Neuron (in vitro differentiated cells): ENCODE measurements at regions not wholly inside any gene's neighbourhood (a gene's known extent, or its start where the extent isn't known, plus 50 kb on each side); places are given as distances from the start of the nearest gene placed in this dataset.

Source experiments
- H2AFZ ChIP-seq: one replicate; pipeline ENCODE4 v1.6.1; 2013; ENCODE audit warnings: low read depth, mild to moderate bottlenecking, inconsistent platforms, low read length, moderate library complexity
- H3K27me3 ChIP-seq: one replicate; pipeline ENCODE4 v1.6.1; 2013; ENCODE audit warnings: low read length; ENCODE audit not compliant: insufficient read depth
- H3K36me3 ChIP-seq: one replicate; pipeline ENCODE4 v1.6.1; 2013; ENCODE audit warnings: low read length; ENCODE audit not compliant: insufficient read depth
- H3K4me1 ChIP-seq: one replicate; pipeline ENCODE4 v1.6.1; 2013; ENCODE audit warnings: low read length; ENCODE audit not compliant: insufficient read depth
- H3K4me3 ChIP-seq: 2 replicates; pipeline ENCODE4 v1.5.1; 2013; ENCODE audit warnings: mild to moderate bottlenecking, low read length, moderate library complexity
- H3K9me3 ChIP-seq: one replicate; pipeline ENCODE4 v1.6.1; 2013; ENCODE audit warnings: low read length

DNA sequence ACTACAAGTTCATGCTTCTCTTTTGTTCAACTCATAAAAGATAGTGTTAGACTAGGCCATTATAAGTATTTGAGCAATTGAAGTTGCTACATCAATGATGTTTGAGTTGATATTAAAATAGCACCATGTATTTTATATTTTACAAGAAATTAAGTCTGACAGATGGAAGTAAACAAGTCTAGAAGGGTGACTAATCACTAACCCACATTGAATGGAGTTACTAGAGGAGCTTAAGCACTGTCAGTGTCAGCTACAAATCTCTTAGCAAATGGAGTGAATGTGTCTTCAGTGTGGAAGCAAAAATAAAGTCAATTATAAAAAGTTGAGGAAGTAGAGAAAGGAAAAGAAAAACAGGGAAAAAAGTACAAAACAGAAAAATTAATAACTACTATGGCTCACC, 592.5 kb downstream of the PCDH18 start:
- Histone ChIP-seq H2AFZ (no peak overlapping the region), H3K4me3 (no peak overlapping the region), H3K9me3 (no peaks in the 10 kb centered on the region), H3K27me3 (no peaks in the 10 kb centered on the region), H3K36me3 (no peaks in the 10 kb centered on the region), H3K4me1 (peaks cover 6% of the 10 kb centered on the region)

DNA sequence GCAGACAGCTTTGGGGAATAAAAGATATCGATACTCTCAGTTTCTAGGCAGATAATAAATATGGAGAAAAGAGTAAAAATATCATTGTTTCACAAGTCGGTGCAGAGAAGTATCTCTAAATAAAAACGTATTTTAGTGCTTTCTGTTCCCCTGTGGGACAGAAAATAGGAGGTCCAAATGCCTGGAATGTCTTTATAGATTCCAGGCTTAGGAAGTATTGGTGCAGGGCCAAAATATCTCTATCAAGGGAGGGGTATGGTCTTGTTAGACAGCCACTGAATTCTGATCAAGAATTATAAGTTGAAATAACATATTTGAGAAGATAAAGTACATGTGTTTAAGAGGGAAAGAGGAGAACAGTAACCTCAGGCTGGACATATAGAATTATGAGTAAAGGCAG, 596.4 kb downstream of the PCDH18 start:
- Histone ChIP-seq H3K4me3 (no peak overlapping the region), H3K9me3 (no peaks in the 10 kb centered on the region), H3K4me1 (peaks cover 6% of the 10 kb centered on the region)

DNA sequence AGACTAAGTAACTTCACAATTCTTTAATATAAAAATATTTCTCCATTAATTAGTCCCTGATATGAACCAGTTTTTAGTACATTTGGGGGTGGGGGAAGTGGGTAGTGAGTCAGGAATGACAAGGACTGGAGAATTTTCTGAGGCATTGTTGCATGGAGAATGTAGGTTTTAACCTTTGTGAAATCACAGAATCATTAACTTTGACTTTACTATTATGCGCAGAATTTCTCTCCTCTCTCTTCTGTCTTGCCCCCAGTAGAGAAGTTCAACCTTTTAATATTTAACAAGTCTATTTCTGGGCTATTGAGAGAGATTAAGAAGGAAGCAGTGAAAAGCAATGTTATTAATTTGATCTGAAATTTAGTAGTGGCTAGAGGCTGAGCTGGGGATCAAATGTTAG, 597.0 kb downstream of the PCDH18 start:
- Histone ChIP-seq H2AFZ (no peak overlapping the region), H3K27me3 (no peaks in the 10 kb centered on the region), H3K4me3 (no peak overlapping the region), H3K9me3 (no peaks in the 10 kb centered on the region), H3K36me3 (no peaks in the 10 kb centered on the region), H3K4me1 (peaks cover 6% of the 10 kb centered on the region)

More for the DNA sequence above, 596.4 kb downstream of the PCDH18 start:
- Histone ChIP-seq H3K27me3 (no peaks in the 10 kb centered on the region), H3K36me3 (no peaks in the 10 kb centered on the region), H2AFZ (no peak overlapping the region)

DNA sequence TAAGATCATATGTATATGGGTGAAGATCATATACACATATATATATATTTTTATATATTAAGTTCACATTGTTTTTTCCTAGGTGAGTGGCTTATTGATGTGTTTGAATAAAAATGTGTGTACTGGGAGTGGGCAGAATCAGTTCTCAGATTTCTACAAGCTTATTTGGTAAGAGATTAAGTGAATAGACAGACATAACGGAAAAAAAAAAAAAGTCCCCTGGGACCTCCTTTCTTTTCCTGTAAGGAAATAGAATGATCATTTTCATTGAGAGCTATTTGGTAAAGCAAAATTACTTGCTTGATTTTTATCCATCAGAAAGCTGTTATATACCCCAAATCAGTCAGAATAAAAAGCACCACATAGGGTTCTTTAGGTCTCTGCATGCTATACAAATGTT, 597.7 kb downstream of the PCDH18 start:
- Histone ChIP-seq H3K4me1 (peaks cover 6% of the 10 kb centered on the region), H3K27me3 (no peaks in the 10 kb centered on the region), H2AFZ (no peak overlapping the region), H3K36me3 (no peaks in the 10 kb centered on the region), H3K9me3 (no peaks in the 10 kb centered on the region), H3K4me3 (no peak overlapping the region)

DNA sequence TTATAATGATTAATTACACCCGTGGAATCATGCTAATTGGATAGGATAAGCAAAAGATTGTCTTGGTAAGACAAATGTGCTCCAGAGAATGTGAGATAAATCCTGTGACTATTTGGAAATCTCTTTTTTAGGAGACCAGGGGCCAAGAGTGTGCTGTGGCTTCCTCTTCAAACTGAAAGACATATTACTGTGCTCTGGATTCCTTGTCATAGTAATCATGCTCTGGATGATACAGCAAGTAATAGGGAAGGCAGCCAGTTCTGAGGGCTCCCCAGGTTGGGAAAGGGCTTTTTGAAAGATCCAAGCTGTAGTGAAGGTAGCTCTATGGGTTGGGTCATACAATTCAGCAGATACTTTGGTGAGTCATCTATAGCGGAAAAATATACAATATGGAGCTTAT, 600.5 kb downstream of the PCDH18 start:
- Histone ChIP-seq H3K27me3 (no peaks in the 10 kb centered on the region), H3K4me3 (no peak overlapping the region), H3K36me3 (no peaks in the 10 kb centered on the region), H3K9me3 (no peaks in the 10 kb centered on the region), H2AFZ (peak overlapping the region; percentile 30), H3K4me1 (peaks cover 6% of the 10 kb centered on the region)

DNA sequence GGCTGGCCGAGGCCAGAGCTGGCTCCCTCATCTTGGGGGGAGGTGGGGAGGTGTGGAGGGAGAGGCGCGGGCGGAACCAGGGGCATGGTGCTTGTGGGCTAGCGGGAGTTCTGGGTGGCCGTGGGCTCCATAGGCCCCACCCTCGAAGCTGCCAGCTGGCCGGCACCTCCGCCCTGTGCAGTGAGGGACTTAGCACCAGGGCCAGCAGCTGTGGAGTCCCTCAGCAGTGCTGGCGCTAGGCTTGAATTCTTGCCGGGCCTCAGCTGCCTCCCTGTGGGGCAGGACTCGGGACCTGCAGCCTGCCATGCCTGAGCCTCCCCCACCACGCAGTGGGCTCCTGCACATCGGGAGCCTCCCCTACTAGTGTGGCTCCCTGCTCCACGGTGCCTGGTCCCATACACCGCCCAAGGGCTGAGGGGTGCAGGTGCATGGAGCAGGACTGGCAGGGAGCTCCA, 603.3 kb downstream of the PCDH18 start:
- no peaks in the 10 kb centered on the region for H3K36me3 ChIP-seq
- H2AFZ ChIP-seq = no peak overlapping the region
- H3K4me3 ChIP-seq = no peak overlapping the region
- H3K4me1 ChIP-seq = no peaks in the 10 kb centered on the region
- no peaks in the 10 kb centered on the region for H3K9me3 ChIP-seq
- no peaks in the 10 kb centered on the region for H3K27me3 ChIP-seq

DNA sequence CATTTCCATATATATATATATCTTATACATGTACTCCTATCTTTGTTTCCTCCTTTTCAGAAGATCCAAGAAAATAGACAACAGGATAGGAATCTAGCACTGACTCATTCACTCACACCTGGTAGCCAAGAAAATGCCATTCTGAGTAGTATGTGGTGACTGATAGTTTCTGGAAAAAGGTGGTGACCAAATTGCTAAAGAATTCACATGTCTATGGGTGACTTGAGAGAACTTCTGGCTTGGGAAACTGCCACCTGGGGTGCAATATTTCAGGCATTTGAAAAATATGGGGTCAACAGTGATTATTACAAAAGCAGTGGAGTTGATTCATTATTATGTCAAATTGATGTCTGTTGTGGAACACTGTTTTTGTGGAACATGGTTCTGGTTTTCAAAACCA, 605.1 kb downstream of the PCDH18 start:
- Histone ChIP-seq H3K4me1 (no peaks in the 10 kb centered on the region), H3K9me3 (no peaks in the 10 kb centered on the region), H3K36me3 (no peaks in the 10 kb centered on the region), H2AFZ (no peak overlapping the region), H3K27me3 (no peaks in the 10 kb centered on the region), H3K4me3 (no peak overlapping the region)

DNA sequence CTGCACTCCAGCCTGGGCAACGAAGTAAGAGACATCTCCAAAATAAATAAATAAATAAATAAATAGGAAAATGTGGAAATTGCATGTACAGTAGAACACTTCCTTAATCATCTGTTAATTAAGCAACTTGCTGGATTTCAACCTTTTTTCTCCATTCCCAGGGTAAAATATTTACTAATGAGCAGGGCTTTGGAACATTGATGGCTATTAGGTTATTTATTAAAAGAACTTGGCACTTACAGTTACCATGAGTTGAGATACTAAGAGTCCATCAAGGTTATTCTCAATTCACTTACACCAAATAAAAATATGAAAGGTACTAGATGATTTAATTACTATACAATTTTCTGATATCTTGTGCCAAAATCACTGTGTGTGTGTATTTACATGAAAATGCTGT, 607.1 kb downstream of the PCDH18 start:
- Histone ChIP-seq H3K36me3 (no peaks in the 10 kb centered on the region), H3K4me3 (no peak overlapping the region), H3K27me3 (no peaks in the 10 kb centered on the region), H3K9me3 (no peaks in the 10 kb centered on the region), H3K4me1 (no peaks in the 10 kb centered on the region), H2AFZ (no peak overlapping the region)

DNA sequence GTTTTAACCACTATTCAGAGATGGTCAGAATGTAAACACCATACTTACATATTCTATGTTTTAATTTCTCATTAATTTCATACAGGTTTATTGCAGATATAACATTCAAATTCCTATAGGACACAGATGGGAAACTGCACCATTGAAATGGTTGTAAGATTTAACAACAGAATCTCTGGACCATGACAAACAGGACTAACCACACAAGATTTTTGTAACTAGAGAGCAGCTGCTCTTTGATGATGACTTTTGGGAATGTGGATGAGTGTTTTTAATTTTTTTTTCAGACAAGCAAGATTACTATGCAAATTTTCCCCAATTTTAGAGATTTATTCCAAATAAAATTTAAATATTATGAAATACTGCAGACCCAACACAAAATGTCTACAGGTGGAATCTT, 610.2 kb downstream of the PCDH18 start:
- H2AFZ ChIP-seq = no peak overlapping the region
- H3K27me3 ChIP-seq = no peaks in the 10 kb centered on the region
- no peaks in the 10 kb centered on the region for H3K4me1 ChIP-seq
- no peak overlapping the region for H3K4me3 ChIP-seq
- H3K36me3 ChIP-seq = no peaks in the 10 kb centered on the region
- peaks cover 9% of the 10 kb centered on the region for H3K9me3 ChIP-seq

DNA sequence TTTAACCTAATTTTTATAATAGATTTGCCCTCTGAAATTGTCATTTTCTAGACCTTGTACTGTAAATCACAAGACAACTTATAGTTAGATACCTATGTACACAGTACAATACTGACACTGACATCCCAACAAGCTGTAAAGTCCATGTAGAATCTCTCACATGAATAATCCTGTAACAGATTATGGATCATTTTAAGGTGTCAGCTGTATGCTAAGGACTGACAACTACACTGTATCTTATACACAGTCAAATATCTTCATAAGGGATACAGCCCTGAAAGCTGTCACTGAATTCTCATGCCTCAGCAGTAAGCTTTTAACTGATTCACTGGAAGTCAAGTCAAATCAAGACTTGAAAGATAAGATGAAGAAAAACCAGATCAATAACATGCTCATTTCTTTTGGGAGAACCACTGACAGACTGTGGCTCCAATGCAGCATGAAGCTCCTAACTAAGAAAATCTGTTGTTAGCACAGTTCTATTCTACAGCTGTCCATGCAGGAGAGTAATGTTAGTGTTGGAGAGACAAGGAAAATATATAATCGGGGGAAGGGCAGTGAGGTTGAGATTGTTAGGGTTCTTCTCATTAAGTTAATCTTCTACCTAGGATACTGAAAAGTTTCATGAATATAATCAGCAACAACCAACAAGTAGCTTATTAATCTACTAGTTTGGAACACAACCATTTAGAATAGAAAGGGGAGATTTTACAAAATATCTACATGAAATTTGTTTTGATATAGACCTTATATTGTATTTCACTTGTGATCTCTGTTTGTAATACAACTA, 612.0 kb downstream of the PCDH18 start:
- Histone ChIP-seq H2AFZ (no peak overlapping the region), H3K27me3 (no peaks in the 10 kb centered on the region), H3K36me3 (no peaks in the 10 kb centered on the region), H3K9me3 (peaks cover 9% of the 10 kb centered on the region), H3K4me1 (no peaks in the 10 kb centered on the region), H3K4me3 (no peak overlapping the region)

DNA sequence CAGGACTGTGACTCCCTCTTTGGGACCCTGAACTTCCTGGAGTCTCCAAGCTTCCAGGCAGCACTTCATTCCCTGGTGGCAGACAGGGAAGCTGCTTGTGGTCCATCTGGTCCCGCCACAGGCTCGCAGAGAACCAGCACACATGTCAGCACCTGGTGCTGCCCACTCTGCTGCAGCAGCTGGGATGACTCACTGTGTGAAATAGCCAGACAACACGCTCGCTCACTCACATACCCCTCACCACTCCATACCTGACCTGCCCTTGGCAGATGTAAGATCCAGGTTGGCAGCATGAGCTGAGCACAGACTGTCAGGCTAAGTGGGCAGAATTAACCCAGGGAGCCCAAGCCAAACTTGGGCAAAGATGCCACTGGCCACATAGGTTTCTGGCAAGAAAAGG, 613.5 kb downstream of the PCDH18 start:
- Histone ChIP-seq H3K36me3 (no peaks in the 10 kb centered on the region), H3K4me3 (no peak overlapping the region), H3K27me3 (no peaks in the 10 kb centered on the region), H3K4me1 (no peaks in the 10 kb centered on the region), H2AFZ (no peak overlapping the region), H3K9me3 (peaks cover 9% of the 10 kb centered on the region)

DNA sequence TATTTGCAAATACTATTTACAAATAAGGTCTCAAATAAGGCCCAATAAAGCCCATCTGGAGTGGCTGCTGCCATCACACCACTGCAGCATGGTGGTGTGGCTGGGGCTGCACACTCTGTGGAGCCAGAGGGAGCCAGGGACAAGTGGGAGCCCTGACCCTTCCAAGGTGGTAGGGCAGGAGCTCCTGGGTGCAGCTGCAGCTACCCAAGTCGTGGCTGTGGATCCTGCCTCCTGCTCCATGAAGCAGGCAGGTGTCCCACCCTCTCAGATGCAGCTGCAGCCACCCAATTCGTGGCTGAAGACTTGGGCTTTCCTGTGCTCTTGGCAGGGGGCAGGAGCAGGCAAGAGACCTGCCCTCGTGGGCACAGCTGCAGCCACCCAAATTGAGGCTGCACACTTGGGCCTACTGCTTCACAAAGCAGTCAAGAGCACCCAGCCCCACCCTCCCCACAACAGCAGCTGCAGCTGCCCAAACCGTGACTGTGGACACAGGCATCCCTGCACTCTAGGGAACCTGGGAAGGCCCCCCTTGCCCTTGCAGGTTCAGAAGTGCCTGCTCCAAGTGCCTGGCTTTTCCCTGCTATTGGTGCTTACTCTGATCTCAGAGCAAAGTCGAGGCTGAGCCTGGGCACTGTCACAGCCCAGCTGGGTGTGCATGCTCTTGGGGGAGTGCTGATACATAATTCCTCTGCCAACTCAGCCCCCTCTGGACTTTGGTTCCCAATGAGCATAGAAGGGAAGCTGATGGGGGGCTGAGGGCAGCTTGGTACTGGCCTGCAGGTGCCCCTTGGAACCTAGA, 614.8 kb downstream of the PCDH18 start:
- Histone ChIP-seq H3K9me3 (peaks cover 9% of the 10 kb centered on the region), H3K4me3 (no peak overlapping the region), H3K4me1 (no peaks in the 10 kb centered on the region), H3K36me3 (no peaks in the 10 kb centered on the region), H3K27me3 (no peaks in the 10 kb centered on the region), H2AFZ (no peak overlapping the region)

DNA sequence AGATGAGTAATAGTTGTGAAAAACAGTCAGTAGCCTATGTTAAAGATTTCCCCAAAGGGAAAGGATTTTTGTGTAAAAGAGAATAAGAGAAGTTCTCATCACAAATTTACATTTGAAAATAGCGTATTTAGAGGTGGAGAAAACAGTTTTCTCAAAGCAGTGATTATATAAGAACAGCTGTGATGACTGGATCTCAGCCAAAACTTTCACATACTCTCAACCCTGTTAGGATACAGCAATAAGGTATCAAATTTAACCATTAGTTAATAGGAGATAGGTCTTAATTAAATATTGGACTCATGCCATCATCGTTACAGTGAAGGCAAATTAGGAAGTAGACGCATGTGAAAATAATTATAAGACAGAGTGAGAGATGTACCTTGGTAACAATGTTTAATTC, 622.7 kb downstream of the PCDH18 start:
- Histone ChIP-seq H3K4me3 (no peak overlapping the region), H3K4me1 (peaks cover 8% of the 10 kb centered on the region), H2AFZ (no peak overlapping the region), H3K9me3 (no peaks in the 10 kb centered on the region), H3K36me3 (no peaks in the 10 kb centered on the region), H3K27me3 (no peaks in the 10 kb centered on the region)
